HG03460 (cell line): ENCODE measurements at regions not wholly inside any gene's neighbourhood (a gene's known extent, or its start where the extent isn't known, plus 50 kb on each side); places are given as distances from the start of the nearest gene placed in this dataset.
"Not testable (repeated sequence)": the region's sequence is repeated elsewhere in the genome, so short reads cannot be mapped to it uniquely, and the experiment has no call there.

Experiments used
- ATAC-seq: cut with Tn5 transposase; IDR thresholded peaks from one replicate; pipeline ENCODE4 v1.9.1; 2021; ENCODE audit not compliant: unreplicated experiment

GRCh38 chr14:84288781-84289180 is 1241.2 kb upstream of the FLRT2 start:
- ATAC-seq = no peak

- no peak for ATAC-seq
These were observed 1231.2 kb upstream of the FLRT2 start for GRCh38 chr14:84298663-84299195.

- ATAC-seq = no peak
These were observed 1226.8 kb upstream of the FLRT2 start for GRCh38 chr14:84303140-84303539.

- no peak for ATAC-seq
These were observed 1217.4 kb upstream of the FLRT2 start for GRCh38 chr14:84312551-84312950.

- no peak for ATAC-seq
These were observed 1206.5 kb upstream of the FLRT2 start for GRCh38 chr14:84323450-84323849.

- no peak for ATAC-seq
These were observed 1206.0 kb upstream of the FLRT2 start for GRCh38 chr14:84323978-84324377.

GRCh38 chr14:84336433-84336832 is 1193.5 kb upstream of the FLRT2 start:
- ATAC-seq = no peak

GRCh38 chr14:84340938-84341337 is 1189.0 kb upstream of the FLRT2 start:
- ATAC-seq = no peak

- not testable (repeated sequence) for ATAC-seq
These were observed 1188.1 kb upstream of the FLRT2 start for GRCh38 chr14:84341867-84342266.

- no peak for ATAC-seq
These were observed 1186.3 kb upstream of the FLRT2 start for GRCh38 chr14:84343656-84344055.

GRCh38 chr14:84351646-84352045 is 1178.3 kb upstream of the FLRT2 start:
- no peak for ATAC-seq

- ATAC-seq = no peak
These were observed 1168.5 kb upstream of the FLRT2 start for GRCh38 chr14:84361476-84361875.

GRCh38 chr14:84375235-84375634 is 1154.7 kb upstream of the FLRT2 start:
- no peak for ATAC-seq

GRCh38 chr14:84390010-84390409 is 1139.9 kb upstream of the FLRT2 start:
- ATAC-seq = no peak

- no peak for ATAC-seq
These were observed 1132.3 kb upstream of the FLRT2 start for GRCh38 chr14:84397631-84398030.

- ATAC-seq = no peak
These were observed 1130.5 kb upstream of the FLRT2 start for GRCh38 chr14:84399296-84399910.

- no peak for ATAC-seq
These were observed 1128.3 kb upstream of the FLRT2 start for GRCh38 chr14:84401631-84402030.

GRCh38 chr14:84403585-84403984 is 1126.4 kb upstream of the FLRT2 start:
- no peak for ATAC-seq

GRCh38 chr14:84404246-84404645 is 1125.7 kb upstream of the FLRT2 start:
- ATAC-seq = no peak

- no peak for ATAC-seq
These were observed 1120.5 kb upstream of the FLRT2 start for GRCh38 chr14:84409435-84409834.

GRCh38 chr14:84410344-84410743 is 1119.6 kb upstream of the FLRT2 start:
- no peak for ATAC-seq

- ATAC-seq = no peak
These were observed 1109.7 kb upstream of the FLRT2 start for GRCh38 chr14:84420221-84420620.

GRCh38 chr14:84421621-84422020 is 1108.3 kb upstream of the FLRT2 start:
- ATAC-seq = no peak
